ENCODE measurements at regions not wholly inside any gene's neighbourhood (a gene's known extent, or its start where the extent isn't known, plus 50 kb on each side); places are given as distances from the start of the nearest gene placed in this dataset.

- TF ChIP-seq CTCF (IDR thresholded peaks at IDR 0.05; ENCODE audit: insufficient read depth, low read length), result no peak
- no peak for TF ChIP-seq GABPA (IDR thresholded peaks at IDR 0.05; ENCODE audit: low read depth)
- no peak for TF ChIP-seq POLR2AphosphoS5 (IDR thresholded peaks at IDR 0.05; ENCODE audit: low read depth)
Observed at GRCh38 chr12:97038834-97039233, 131.8 kb downstream of the NEDD1 start.
